Erythroblast (primary cell): ENCODE measurements at regions not wholly inside any gene's neighbourhood (a gene's known extent, or its start where the extent isn't known, plus 50 kb on each side); places are given as distances from the start of the nearest gene placed in this dataset.

Source experiments
- GATA1 ChIP-seq: IDR thresholded peaks from 2 replicates; pipeline ENCODE4 v1.6.1; 2011; ENCODE audit warnings: low read depth, mild to moderate bottlenecking, control low read depth, low read length, moderate library complexity
- POLR2A ChIP-seq: IDR thresholded peaks from 2 replicates; pipeline ENCODE4 v1.6.1; 2011; ENCODE audit warnings: mild to moderate bottlenecking, low read length

GRCh38 chr4:186832906-186833305 is 109.2 kb upstream of the FAT1 start:
- no peak for TF ChIP-seq POLR2A
- TF ChIP-seq GATA1 = no peak
